Neural progenitor cell (in vitro differentiated cells): ENCODE measurements at regions not wholly inside any gene's neighbourhood (a gene's known extent, or its start where the extent isn't known, plus 50 kb on each side); places are given as distances from the start of the nearest gene placed in this dataset.

Experiments
- EZH2 ChIP-seq: fragments of 200-600 bp; sonication (generic); IDR thresholded peaks from 2 replicates; pipeline ENCODE4 v1.6.1; 2017; ENCODE audit warnings: antibody characterized with exemption, mild to moderate bottlenecking, moderate library complexity
- EZH2phosphoT487 ChIP-seq: fragments of 200-600 bp; sonication (generic); IDR thresholded peaks from 2 replicates; pipeline ENCODE4 v1.6.1; 2017; ENCODE audit warnings: antibody characterized with exemption
- TF ChIP-seq, protein P1 (sequence below): fragments of 200-600 bp; sonication (generic); IDR thresholded peaks from 2 replicates; pipeline ENCODE4 v1.5.1; 2017; ENCODE audit warnings: antibody characterized with exemption, mild to moderate bottlenecking

DNA sequence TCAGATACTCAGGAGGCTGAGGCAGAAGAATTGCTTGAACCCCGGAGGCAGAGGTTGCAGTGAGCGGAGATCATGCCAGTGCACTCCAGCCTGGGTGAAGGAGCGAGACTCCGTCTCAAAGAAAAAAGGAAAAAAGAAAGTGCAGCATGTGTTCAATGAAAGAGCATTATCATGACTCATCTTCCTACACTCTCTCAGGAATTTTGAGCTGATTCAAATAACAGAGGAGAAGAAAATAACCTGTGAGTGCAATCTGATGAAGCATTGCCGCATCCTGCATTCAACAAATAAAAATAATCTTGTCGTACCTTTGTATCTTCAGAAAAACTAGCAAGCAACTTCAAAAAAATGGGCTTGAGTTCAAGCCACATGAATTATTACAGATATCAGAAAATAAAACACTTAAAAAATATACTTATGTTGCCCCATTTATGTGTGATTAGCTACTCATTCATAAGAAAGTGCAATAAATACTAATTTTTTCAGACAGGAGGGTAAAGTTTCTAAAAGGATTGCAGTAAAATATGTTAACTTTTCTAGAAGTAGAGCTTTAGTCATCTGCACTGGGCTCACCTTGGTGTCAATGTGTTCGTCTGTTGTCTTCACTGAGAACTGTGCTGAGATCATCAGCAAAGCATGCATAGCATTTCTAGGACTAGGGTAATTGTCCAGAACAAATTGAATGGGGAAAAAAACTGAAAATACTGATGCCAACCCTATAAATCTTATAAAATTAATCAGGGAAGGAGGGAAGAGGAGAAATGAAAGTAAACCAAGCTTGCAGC is 90.4 kb upstream of the VCX3B start:
- TF ChIP-seq, protein P1, sequence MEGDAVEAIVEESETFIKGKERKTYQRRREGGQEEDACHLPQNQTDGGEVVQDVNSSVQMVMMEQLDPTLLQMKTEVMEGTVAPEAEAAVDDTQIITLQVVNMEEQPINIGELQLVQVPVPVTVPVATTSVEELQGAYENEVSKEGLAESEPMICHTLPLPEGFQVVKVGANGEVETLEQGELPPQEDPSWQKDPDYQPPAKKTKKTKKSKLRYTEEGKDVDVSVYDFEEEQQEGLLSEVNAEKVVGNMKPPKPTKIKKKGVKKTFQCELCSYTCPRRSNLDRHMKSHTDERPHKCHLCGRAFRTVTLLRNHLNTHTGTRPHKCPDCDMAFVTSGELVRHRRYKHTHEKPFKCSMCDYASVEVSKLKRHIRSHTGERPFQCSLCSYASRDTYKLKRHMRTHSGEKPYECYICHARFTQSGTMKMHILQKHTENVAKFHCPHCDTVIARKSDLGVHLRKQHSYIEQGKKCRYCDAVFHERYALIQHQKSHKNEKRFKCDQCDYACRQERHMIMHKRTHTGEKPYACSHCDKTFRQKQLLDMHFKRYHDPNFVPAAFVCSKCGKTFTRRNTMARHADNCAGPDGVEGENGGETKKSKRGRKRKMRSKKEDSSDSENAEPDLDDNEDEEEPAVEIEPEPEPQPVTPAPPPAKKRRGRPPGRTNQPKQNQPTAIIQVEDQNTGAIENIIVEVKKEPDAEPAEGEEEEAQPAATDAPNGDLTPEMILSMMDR, result no peak
- TF ChIP-seq EZH2, result no peak
- TF ChIP-seq EZH2phosphoT487, result no peak
